GM03348 (cell line): ENCODE measurements at regions not wholly inside any gene's neighbourhood (a gene's known extent, or its start where the extent isn't known, plus 50 kb on each side); places are given as distances from the start of the nearest gene placed in this dataset.
A peak's percentile ranks its signal among the peaks of the same experiment; 100 is the strongest.
"Not testable (repeated sequence)": the region's sequence is repeated elsewhere in the genome, so short reads cannot be mapped to it uniquely, and the experiment has no call there.

Source experiments
- DNase-seq: peaks from one replicate; pipeline ENCODE4 v3.0.0; 2012; ENCODE audit warnings: low spot score

DNA sequence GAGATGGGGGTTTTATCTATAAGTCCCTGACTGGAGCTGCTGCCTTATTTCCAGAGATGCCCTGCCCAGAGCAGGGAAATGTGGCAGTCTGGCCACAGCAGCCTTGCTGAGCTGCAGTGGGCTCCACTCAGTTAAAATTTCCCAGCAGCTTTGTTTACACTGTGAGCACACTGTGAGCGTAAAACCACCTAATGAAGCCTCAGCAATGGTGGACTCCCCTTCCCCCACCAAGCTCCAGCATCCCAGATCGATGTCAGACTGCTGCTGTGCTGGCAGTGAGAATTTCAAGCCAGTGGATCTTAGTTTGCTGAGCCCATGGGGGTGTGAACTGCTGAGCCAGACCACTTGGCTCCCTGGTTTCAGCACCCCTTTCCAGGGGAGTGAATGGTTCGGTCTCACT lies 208.7 kb upstream of the RAI14 start:
- DNase-seq = no peak

DNA sequence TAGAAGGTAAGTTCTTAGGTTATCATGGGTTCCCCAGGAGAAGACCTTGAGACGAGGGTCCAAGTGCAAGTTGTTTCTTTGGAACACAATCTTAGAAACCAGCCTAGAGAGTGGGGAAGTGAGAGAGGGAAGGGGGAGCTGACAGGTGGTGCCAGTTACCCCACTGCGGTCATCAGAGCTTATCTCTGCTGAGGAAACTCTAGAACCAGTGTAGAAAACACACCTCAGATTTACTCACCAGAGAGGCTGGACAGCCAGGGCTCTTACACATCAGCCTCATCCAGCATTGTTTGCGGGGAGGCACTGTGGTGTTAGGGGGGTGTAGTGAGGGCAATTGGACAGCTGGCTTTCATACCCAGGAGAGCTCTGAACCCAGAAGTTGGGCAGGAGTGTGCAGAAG lies 206.5 kb upstream of the RAI14 start:
- no peak for DNase-seq

DNA sequence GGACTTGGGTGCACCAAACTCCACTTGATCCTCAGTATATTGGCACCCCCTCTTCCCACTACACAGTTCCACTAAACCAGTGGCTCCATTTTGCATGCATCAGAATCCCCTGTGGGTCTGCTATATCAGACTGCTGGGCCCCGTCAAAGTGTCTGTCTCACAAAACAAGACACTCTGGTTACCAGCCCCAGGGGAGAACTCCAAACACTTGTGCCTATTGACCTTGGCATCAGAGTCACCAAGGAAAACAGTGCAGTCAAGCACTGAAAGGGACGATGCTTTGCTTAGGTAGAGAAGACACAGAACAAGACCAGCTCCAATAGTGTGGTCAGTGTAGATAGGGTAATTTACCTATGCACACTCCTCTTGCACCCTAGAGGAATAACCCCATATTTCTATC lies 205.8 kb upstream of the RAI14 start:
- DNase-seq = no peak

DNA sequence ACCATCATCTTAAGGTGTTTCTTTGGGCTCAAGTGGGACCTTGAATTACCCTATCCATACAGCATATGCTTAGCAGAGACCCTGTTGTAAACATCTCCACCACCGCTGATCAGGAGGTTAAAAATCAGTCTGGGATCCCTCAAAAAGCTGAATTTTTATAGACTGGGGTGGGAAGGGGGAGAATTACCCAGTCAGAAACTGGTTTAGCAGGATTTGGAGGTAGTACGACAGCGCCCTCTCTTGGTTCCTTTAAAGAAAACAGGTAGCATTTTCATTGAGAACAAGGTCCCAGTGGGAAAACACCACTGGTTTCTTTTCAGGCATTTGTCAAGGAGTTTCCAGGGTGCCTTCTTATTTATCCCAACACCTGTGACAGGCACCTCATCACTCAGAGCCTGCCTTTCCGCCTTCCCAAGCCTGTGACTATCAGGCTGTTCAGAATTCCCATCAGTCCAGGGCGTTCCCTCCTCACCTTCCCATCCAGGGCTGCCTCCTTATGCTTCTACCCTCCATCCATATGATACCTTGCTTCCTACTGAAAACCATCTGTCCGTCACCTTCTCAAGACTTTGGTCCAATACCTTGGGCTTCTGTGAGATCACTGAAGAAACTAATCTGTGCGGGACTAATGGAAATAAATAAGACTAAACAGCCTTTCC lies 203.8 kb upstream of the RAI14 start:
- DNase-seq = peak; percentile 55

DNA sequence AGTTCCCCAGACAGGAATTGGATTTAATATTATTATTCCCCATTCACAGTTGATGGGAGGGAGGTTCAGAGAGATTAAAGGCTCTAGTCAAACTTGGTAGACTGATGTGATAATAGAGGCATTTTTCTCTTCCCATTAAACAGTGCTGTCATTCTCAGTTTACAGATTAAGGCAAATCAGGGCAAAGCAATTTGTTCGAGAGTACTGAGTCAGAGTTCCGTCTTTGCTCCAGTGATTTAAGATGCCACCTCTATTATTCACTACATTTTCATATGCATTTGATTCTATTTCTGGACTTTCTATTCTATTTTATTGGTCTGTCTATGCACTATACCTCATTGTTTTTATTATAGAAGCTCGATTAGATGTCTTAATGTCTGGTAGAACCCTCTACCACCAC lies 201.0 kb upstream of the RAI14 start:
- no peak for DNase-seq

DNA sequence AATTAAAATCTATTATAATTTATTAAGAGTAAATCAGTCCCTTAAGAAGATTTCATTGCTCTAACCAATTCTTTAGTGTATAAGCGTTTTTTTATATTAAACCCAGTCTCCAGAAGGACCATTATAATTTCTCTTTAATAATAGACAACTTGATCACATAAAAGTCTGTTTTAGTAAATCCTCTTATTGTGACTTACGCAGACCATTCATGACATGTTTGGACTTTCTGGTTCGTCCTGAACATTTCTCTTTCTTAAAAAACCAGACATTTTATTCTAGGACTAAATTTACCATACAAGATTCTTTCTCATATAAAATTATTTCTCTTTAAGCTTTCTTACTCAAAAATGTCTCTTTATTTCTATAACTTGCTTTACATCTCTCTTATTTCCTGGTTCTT lies 196.2 kb upstream of the RAI14 start:
- no peak for DNase-seq

DNA sequence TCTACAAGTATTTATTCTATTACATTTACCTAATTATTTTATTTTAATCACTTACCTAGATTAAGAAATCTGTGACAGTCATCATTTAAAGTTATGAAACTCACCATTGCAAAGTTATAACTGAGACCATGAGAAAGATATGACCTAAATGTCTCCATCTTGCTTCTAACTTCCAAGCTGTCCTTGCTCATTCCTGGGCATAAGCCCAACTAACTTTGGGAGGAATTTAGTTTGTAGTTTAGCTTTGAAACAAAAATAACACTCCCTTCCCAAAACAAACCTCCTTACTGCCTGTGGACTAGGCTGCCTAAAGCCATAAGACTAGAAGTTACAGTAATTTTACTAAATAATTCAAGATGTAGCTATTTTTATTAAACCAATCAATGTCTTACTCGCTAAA lies 195.6 kb upstream of the RAI14 start:
- no peak for DNase-seq

DNA sequence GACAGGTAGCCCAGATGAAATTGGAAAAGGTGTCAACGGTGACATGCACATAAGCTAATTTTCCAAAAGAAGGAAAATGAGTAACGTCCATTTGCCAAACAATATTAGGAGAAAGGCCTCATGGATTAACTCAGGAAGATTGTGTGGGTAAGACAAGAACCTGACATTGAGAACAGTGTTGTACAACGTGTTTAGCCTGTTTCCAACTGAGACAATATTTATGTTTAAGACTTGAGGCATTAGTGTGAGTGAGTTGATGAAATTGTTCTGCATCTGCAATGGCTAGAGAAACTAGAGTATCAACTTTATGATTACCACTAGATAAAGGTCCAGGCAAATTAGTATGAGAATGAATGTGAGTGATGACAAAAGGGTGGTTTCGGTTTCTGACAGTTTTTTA lies 191.3 kb upstream of the RAI14 start:
- DNase-seq = no peak

DNA sequence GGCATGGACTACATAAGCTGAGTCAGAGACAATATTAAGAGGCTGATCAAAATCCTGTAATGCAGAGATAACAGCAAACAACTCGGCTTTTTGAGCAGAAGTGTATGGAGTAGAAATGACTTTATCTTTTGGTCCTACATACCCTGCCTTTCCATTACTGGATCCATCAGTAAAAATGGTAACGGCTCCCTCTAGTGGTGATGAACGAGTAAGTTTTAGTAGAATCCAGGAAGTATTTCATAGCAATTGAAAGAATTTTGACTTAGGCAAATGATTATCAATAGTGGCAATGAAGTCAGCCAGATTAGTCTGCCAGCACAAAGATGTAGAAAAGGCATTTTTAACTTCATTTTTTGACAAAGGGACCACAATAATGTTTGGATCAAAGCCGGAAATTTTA lies 190.8 kb upstream of the RAI14 start:
- DNase-seq = peak; percentile 37

DNA sequence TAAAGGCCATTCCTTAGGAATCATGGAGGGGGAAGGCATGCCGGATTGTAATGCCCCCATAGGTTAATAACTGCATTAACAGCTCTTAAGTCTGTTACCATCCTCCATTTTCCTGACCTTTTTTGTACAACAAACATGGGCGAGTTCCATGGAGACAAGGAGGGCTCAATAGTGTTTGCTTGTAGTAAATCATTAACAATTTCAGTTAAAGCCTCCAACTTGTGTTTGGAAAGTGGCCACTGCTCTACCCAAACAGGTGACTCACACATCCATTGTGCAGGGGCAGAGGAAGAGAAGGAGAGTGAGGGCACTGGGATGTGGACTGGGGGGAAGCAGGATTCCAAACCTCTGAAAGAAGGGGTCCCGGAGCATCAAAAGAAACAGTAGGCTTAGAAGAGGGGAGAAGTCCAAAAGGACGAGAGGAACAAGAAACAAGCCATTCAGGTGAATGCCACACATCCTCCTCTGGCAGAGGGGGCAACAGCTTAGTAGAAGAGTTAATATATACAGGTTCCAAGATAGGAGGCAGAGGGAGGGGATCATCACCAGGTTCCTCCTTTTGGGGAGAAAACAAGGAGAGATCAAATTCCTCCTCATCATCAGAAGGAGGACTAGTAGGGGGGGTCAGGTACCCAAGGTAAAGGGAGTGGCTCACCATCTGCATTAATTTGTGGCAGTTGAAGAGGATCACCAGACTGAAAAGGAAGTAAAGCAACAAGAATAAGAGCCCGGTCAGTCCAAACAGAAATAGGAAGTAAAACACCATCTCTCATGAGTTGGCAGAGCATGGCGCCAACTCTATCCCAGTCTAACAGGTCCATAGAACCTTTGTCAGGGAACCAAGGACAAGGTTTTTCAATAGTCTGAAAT lies 189.4 kb upstream of the RAI14 start:
- DNase-seq = not testable (repeated sequence)

DNA sequence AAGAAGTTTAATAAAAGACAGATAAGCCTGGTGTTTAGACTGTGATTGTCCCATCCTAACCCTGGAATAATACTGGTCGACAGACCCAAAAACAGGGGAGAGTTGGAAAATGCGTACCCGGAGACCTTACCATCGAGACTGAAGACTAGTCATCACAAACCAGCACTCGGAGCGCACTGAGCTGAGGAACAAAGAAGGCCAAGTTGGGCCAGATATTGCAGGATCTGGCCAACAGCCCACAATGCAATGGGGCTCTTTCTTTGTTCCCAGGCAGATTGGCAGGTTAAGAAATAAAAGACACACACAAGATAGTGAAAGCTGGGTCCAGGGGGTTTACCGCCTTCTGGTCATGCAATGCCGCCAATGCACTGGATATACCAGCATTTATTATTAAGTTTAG lies 188.7 kb upstream of the RAI14 start:
- no peak for DNase-seq

DNA sequence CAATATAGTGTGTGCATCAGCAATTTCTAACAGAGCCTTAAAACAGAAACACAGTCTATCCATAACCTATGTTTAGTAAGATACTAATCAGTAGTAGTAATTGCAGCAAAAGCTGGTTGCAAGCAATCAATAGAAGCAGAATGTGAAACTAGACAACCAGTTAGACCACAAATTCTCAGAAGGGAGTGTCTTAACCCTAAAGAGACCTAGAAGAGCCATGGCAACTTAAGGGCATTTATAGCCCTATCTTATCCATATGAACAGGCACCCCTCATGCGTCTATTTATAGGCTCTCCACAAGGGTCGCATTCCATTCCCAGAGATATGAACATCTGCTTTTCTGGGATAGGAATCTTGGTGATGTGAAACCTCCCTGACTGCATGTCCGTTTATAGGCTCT lies 188.1 kb upstream of the RAI14 start:
- not testable (repeated sequence) for DNase-seq

DNA sequence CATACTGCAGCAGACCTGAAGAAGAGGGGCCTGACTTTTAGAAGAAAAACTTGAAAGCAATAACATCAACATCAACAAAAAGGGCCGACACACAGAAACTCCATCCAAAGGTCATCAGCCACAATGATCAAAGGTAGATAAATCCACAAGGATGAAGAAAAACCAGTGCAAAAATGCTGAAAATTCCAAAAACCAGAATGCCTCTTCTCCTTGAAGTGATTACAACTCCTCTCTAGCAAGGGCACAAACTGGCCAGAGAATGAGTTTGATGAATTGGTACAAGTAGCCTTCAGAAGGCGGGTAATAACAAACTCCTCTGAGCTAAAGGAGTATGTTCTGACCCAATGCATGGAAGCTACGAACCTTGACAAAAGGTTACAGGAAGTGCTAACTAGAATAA lies 186.2 kb upstream of the RAI14 start:
- DNase-seq = no peak

DNA sequence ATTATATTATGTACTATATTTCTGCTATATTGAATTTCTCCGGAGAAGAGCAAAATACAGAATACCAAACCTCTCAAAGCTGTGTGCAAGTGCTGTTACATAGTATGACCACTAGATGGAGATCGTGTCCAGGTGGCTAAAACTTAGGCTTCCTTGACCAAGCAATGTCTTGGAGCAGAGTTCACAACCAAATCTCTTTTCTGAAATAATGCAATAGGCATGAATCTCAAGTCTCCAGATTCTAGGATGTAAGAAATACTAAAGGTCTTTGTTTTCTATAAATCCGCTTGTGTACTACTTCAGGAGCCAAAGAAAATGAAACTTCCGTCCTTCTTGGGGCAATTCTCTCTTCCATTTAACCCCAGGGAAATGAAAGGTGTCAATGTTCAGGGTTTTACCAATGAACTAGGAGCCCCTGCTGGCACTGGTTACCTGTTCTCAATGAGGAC lies 181.5 kb upstream of the RAI14 start:
- DNase-seq = peak; percentile 79

DNA sequence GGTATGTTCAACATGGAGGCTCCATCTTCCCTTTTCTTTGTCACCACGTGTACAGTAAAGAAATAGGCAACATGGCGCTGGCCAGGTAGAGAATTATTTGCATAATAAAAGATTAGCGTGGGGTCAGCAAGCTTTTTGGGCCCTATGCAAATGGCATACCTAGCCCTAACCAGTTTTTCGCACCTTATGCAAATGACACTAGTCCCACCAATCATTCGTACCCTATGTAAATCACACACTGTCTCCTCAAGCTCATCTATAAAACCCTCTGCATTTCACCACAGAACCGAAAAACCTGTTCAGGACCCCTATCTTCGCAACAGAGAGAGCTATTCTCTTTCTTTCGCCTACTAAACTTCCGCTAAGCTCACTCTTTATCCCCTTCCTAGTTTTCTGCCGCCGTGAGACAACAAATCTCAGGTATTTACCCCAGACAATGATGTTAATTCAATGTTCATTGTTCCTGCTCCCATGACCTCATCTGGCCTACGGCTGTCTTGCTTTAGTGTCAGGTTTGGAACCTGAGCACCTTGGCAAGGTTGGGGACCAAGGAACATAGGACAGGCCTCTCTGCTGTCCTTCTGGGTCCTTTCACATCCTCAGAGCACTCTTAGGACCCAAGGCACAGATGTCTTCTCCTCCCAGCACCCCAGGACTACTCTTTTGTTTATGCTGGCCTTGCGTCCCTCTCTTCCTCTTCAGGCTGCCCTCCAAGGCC lies 180.7 kb upstream of the RAI14 start:
- DNase-seq = no peak

DNA sequence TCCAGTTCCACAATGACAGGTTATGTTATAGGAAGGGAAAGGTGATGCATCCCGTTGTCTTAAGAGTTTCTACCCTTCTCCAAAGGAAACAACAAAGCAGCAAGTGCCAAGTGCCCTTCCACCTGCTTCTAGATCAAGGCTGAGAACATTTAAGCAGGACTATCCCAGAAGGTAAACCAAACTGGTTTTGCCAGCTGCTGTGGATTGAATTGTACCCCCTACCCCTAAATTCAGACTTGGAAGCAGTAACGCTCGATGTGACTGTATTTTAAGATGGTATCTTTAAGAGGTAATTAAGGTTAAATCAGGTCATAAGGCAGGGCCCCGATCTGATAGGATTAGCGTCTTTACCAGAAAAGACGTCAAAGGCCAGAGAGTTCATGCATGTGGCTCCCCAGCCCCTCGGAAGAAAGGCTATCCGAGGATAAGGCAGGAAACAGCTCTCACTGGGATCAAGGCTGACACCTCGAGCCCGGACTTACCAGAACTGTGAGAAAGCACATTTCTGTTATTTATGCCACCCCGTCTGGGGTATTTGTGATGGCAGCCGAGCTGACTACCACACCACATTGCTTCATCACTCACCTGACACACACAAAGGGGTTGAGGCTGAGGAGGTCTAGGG lies 179.1 kb upstream of the RAI14 start:
- no peak for DNase-seq

DNA sequence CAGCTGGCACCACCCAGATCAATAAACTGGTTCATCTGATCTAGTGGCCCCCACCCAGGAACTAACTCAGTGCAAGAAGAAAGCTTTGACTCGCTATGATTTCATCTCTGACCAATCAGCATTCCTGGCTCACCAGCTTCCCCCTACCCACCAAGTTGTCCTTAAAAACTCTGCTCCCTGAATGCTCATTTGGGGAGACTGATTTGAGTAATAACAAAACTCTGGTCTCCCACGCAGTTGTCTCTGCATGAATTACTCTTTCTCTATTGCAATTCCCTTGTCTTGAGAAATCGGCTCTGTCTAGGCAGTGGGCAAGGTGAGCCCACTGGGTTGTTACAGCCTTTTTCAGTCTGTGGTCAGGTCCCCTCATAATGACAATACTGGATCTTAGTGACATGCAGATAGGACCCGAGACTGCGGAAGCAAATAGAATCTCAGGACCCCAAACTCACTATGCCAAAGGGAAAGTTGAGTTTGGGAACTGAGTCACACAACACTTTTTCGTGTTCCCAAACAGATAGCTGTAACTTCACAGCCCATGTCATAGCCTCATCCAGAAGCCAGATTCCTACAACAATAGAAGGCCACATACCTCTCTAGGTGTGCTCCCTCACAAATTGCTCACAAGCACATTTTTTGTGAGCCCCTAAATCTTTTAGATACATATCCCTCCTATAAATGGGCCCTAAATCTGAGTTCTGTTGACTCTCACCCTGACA lies 175.2 kb upstream of the RAI14 start:
- DNase-seq = no peak

DNA sequence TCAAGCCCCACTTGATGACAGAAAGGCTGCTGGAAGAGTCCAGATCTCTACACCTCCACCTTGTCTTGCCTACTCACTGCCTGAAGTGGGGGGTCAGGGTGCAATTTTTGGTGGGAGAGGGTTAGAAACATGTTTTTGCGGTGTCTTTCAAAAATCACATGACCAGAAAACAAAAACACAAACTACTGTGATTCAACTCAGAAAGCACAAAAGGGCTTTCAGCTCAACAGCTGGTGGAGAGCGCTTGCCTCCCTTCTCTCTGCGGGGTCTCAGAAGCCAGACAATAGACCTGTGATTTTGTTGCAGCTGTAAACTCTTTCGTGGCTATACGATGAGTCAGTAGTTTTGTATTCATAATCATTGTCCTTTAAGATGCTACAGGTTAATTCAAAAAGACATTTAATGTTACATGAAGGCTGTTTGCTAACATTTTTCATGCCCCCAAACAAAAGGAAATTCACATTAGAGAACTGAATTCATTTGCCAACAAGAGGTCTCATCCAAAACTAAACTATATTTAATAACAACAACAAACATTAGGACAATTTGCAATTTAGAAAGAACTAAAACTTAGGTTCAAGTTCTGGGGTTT lies 172.6 kb upstream of the RAI14 start:
- no peak for DNase-seq

DNA sequence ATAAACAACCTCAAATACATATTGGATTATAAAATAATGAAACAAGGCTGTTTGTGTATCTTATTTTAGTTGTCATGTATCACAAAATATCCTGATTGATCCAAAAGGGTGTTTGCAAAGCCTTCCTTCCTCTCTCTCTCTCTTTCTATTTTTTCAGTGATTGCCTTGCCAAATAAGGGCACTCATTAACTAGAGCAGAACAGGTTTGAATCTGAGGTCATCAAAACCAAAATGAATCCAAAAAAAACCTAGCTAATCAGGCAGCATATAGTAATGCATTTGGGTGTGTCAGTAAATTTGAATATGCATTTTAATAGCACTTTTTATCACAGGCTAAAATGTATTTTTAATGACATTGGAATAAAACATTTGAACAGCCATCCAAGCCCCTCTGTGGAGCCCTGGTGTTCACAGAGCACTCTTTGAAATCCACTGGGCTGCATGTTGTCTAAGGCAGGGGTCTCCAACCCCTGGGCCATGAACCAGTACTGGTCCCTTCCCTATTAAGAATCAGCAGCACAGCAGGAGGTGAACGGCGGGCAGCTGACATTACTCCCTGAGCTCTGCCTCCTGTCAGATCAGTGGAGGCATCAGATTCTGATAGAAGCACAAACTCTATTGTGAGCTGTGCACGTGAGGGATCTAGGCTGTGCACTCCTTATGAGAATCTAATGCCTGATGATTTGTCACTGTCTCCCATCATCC lies 171.8 kb upstream of the RAI14 start:
- no peak for DNase-seq

DNA sequence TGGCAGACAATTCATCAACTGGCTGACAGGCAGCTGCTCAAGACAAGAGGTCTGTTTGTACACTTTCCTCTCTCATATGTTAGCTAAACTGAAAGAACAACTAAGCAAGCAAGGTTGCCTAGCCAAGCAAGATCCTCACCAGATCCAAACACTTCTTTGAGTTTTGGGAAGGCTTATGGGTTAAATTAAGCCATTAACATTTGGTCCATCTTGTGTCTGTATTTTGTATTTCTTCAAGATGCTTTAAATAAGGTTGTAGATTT lies 170.4 kb upstream of the RAI14 start:
- no peak for DNase-seq
